ENCODE measurements at regions not wholly inside any gene's neighbourhood (a gene's known extent, or its start where the extent isn't known, plus 50 kb on each side); places are given as distances from the start of the nearest gene placed in this dataset.

- TF ChIP-seq, protein P1, sequence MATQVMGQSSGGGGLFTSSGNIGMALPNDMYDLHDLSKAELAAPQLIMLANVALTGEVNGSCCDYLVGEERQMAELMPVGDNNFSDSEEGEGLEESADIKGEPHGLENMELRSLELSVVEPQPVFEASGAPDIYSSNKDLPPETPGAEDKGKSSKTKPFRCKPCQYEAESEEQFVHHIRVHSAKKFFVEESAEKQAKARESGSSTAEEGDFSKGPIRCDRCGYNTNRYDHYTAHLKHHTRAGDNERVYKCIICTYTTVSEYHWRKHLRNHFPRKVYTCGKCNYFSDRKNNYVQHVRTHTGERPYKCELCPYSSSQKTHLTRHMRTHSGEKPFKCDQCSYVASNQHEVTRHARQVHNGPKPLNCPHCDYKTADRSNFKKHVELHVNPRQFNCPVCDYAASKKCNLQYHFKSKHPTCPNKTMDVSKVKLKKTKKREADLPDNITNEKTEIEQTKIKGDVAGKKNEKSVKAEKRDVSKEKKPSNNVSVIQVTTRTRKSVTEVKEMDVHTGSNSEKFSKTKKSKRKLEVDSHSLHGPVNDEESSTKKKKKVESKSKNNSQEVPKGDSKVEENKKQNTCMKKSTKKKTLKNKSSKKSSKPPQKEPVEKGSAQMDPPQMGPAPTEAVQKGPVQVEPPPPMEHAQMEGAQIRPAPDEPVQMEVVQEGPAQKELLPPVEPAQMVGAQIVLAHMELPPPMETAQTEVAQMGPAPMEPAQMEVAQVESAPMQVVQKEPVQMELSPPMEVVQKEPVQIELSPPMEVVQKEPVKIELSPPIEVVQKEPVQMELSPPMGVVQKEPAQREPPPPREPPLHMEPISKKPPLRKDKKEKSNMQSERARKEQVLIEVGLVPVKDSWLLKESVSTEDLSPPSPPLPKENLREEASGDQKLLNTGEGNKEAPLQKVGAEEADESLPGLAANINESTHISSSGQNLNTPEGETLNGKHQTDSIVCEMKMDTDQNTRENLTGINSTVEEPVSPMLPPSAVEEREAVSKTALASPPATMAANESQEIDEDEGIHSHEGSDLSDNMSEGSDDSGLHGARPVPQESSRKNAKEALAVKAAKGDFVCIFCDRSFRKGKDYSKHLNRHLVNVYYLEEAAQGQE (IDR thresholded peaks at IDR 0.05; ENCODE audit: unreplicated experiment) = no peak
- TF ChIP-seq, protein P2, sequence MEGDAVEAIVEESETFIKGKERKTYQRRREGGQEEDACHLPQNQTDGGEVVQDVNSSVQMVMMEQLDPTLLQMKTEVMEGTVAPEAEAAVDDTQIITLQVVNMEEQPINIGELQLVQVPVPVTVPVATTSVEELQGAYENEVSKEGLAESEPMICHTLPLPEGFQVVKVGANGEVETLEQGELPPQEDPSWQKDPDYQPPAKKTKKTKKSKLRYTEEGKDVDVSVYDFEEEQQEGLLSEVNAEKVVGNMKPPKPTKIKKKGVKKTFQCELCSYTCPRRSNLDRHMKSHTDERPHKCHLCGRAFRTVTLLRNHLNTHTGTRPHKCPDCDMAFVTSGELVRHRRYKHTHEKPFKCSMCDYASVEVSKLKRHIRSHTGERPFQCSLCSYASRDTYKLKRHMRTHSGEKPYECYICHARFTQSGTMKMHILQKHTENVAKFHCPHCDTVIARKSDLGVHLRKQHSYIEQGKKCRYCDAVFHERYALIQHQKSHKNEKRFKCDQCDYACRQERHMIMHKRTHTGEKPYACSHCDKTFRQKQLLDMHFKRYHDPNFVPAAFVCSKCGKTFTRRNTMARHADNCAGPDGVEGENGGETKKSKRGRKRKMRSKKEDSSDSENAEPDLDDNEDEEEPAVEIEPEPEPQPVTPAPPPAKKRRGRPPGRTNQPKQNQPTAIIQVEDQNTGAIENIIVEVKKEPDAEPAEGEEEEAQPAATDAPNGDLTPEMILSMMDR (conservative IDR thresholded peaks at IDR 0.05; ENCODE audit: low read depth in 2 of 2) = no peak
- TF ChIP-seq CREB1 (CRISPR knock-in tag; IDR thresholded peaks at IDR 0.05; ENCODE audit: low read depth) = no peak
- no peak for TF ChIP-seq EZH2phosphoT487 (IDR thresholded peaks at IDR 0.05; ENCODE audit: unreplicated experiment)
- no peak for TF ChIP-seq EZH2 (IDR thresholded peaks at IDR 0.05; ENCODE audit: low read depth, unreplicated experiment)
Observed at GRCh38 chr6:156125844-156126243, 651.3 kb upstream of the ARID1B start.

All from GM23338 (cell line).